NCI-H2171 treated with DMSO at 0.1 percent for 48 hours (cell line): ENCODE measurements at regions not wholly inside any gene's neighbourhood (a gene's known extent, or its start where the extent isn't known, plus 50 kb on each side); places are given as distances from the start of the nearest gene placed in this dataset.

Source experiments
- DNase-seq: peaks from one replicate; lab custom pipeline; 2025; lab: John Stamatoyannopoulos, UW

- DNase-seq, result no peak
These were observed 551.1 kb upstream of the SORCS1 start for GRCh38 chr10:107715565-107715964.

- DNase-seq, result no peak
These were observed 544.5 kb upstream of the SORCS1 start for GRCh38 chr10:107708981-107709380.

GRCh38 chr10:107706096-107706725, 541.7 kb upstream of the SORCS1 start:
- no peak for DNase-seq

- DNase-seq, result no peak
These were observed 537.4 kb upstream of the SORCS1 start for GRCh38 chr10:107701943-107702342.

- no peak for DNase-seq
These were observed 527.6 kb upstream of the SORCS1 start for GRCh38 chr10:107692072-107692471.

- no peak for DNase-seq
These were observed 524.8 kb upstream of the SORCS1 start for GRCh38 chr10:107689323-107689722.

GRCh38 chr10:107687701-107688100, 523.2 kb upstream of the SORCS1 start:
- no peak for DNase-seq

- no peak for DNase-seq
These were observed 521.6 kb upstream of the SORCS1 start for GRCh38 chr10:107686095-107686494.

GRCh38 chr10:107671960-107672359, 507.5 kb upstream of the SORCS1 start:
- no peak for DNase-seq

- no peak for DNase-seq
These were observed 501.7 kb upstream of the SORCS1 start for GRCh38 chr10:107666214-107666613.

- DNase-seq, result no peak
These were observed 501.0 kb upstream of the SORCS1 start for GRCh38 chr10:107665459-107665858.

GRCh38 chr10:107657851-107658250, 493.3 kb upstream of the SORCS1 start:
- no peak for DNase-seq

GRCh38 chr10:107656932-107657331, 492.4 kb upstream of the SORCS1 start:
- no peak for DNase-seq

- peak; percentile 91 for DNase-seq
These were observed 489.4 kb upstream of the SORCS1 start for GRCh38 chr10:107653832-107654287.

GRCh38 chr10:107650939-107651338, 486.4 kb upstream of the SORCS1 start:
- no peak for DNase-seq

GRCh38 chr10:107649249-107649648, 484.7 kb upstream of the SORCS1 start:
- no peak for DNase-seq

GRCh38 chr10:107647462-107647861, 483.0 kb upstream of the SORCS1 start:
- DNase-seq, result no peak

GRCh38 chr10:107631876-107632275, 467.4 kb upstream of the SORCS1 start:
- peak; percentile 85 for DNase-seq

GRCh38 chr10:107626862-107627261, 462.4 kb upstream of the SORCS1 start:
- DNase-seq, result peak; percentile 37

- DNase-seq, result no peak
These were observed 458.8 kb upstream of the SORCS1 start for GRCh38 chr10:107623292-107623691.

- DNase-seq, result no peak
These were observed 454.6 kb upstream of the SORCS1 start for GRCh38 chr10:107619139-107619538.

GRCh38 chr10:107618504-107618994, 454.0 kb upstream of the SORCS1 start:
- DNase-seq, result peak; percentile 5

- DNase-seq, result no peak
These were observed 452.2 kb upstream of the SORCS1 start for GRCh38 chr10:107616463-107617410.
